Peyer's patch (tissue), 4 donors: ENCODE measurements at regions not wholly inside any gene's neighbourhood (a gene's known extent, or its start where the extent isn't known, plus 50 kb on each side); places are given as distances from the start of the nearest gene placed in this dataset.

Experiments used
- CTCF ChIP-seq, 6 experiments: fragments of 450-650 bp in 4 of 6; fragments of 200-600 bp in 2 of 6; sonication (generic) in 1 of 6; IDR thresholded peaks; one replicate each; pipeline ENCODE4 v1.5.1; 2017 to 2019; ENCODE audit warnings: antibody characterized with exemption in 6 of 6, mild to moderate bottlenecking in 3 of 6, moderate library complexity in 1 of 6
- POLR2A ChIP-seq, 2 donors: fragments of 450-650 bp; IDR thresholded peaks; one replicate each; pipeline ENCODE4 v1.5.1; 2017; ENCODE audit warnings: antibody characterized with exemption in 2 of 2, mild to moderate bottlenecking in 2 of 2, moderate library complexity in 2 of 2

- TF ChIP-seq CTCF (IDR thresholded peaks at IDR 0.05) (no peak), POLR2A (IDR thresholded peaks at IDR 0.05) (no peak)
Measured at GRCh38 chr5:106801554-106801953, 869.2 kb downstream of the EFNA5 start.
